HepG2 (cell line): ENCODE measurements at regions not wholly inside any gene's neighbourhood (a gene's known extent, or its start where the extent isn't known, plus 50 kb on each side); places are given as distances from the start of the nearest gene placed in this dataset.

Experiments used
- ATAC-seq: fragments of 200-7000 bp; cut with Tn5 transposase; 3 replicates; pipeline ENCODE4 v1.9.1; 2020; ENCODE audit warnings: mild to moderate bottlenecking, moderate library complexity
- BruUV-seq: library from RNA; stranded (reverse); fragments of 400-500 nt; replicated peaks from 2 replicates; lab custom pipeline; 2021; lab: Mats Ljungman, UMichigan
- CTCF ChIA-PET: fragments of 300-600 bp; formaldehyde crosslinking; extraction: SDS; loops from one replicate; lab custom pipeline; 2021; ENCODE audit warnings: low total read pairs, inconsistent platforms, low intra/inter-chr PET ratio; lab: Yijun Ruan, JAX
- POLR2A ChIA-PET: fragments of 350-600 bp; sonication (Branson Sonifier 250); formaldehyde crosslinking; loops from one replicate; lab custom pipeline; 2020; ENCODE audit warnings: antibody characterized with exemption, inconsistent platforms; lab: Yijun Ruan, JAX
- DNase-seq: peaks from one replicate; pipeline ENCODE4 v3.0.0-alpha.2; 2015; ENCODE audit warnings: low spot score
- FAIRE-seq: peaks from 3 replicates; lab custom pipeline; 2011; peaks lifted over from hg19 to GRCh38; lab: Jason Lieb, UNC
- H2AFZ ChIP-seq: one replicate; pipeline ENCODE4 v1.6.1; 2011; ENCODE audit warnings: low read length, inconsistent platforms
- H3K27ac ChIP-seq: fragments of 300-600 bp; 3 replicates; pipeline ENCODE4 v1.8.0; 2011; ENCODE audit warnings: mixed run types, mild to moderate bottlenecking, mixed read lengths, low read length, inconsistent platforms; ENCODE audit not compliant: insufficient read depth; ENCODE audit errors: extremely low read length
- H3K27me3 ChIP-seq, 2 experiments: fragments of 200-600 bp in 1 of 2; 2 replicates in 1 of 2; 3 replicates in 1 of 2; pipeline versions ENCODE4 v1.6.0 to v1.8.0; 2011; ENCODE audit warnings: low read length in 2 of 2, mild to moderate bottlenecking in 2 of 2, moderate library complexity in 2 of 2, inconsistent platforms in 1 of 2; ENCODE audit not compliant: insufficient read depth in 2 of 2, control insufficient read depth in 1 of 2
- H3K36me3 ChIP-seq, 2 experiments: fragments of 200-600 bp in 1 of 2; replicated peaks in 1 of 2; 2 replicates in 1 of 2; 3 replicates in 1 of 2; pipeline versions ENCODE4 v1.5.1 to v1.8.0; 2011; ENCODE audit warnings: low read length in 2 of 2, inconsistent platforms in 1 of 2; ENCODE audit not compliant: insufficient read depth in 2 of 2, control insufficient read depth in 1 of 2
- H3K4me1 ChIP-seq: 2 replicates; pipeline ENCODE4 v1.5.1; 2012; ENCODE audit warnings: low read length, inconsistent platforms; ENCODE audit not compliant: insufficient read depth
- H3K4me2 ChIP-seq: 2 replicates; pipeline ENCODE4 v1.6.0; 2011; ENCODE audit warnings: low read depth, low read length, inconsistent platforms
- H3K4me3 ChIP-seq, 3 experiments: fragments of 200-600 bp in 1 of 3; sonication (generic), shearing (Covaris generic) in 1 of 3; replicated peaks in 1 of 3; 2 replicates each; pipeline ENCODE4 v1.5.1; 2011 to 2016; ENCODE audit warnings: low read length in 3 of 3, inconsistent platforms in 2 of 3, low read depth in 2 of 3, mild to moderate bottlenecking in 2 of 3, control low read depth in 1 of 3, mixed read lengths in 1 of 3; ENCODE audit not compliant: insufficient read depth in 1 of 3
- H3K79me2 ChIP-seq: one replicate; pipeline ENCODE4 v1.6.1; 2011; ENCODE audit warnings: low read length, inconsistent platforms; ENCODE audit not compliant: insufficient read depth
- H3K9ac ChIP-seq: 2 replicates; pipeline ENCODE4 v1.6.0; 2011; ENCODE audit warnings: mild to moderate bottlenecking, low read depth, low read length, inconsistent platforms; ENCODE audit not compliant: insufficient read depth
- H3K9me3 ChIP-seq: 2 replicates; pipeline ENCODE4 v1.5.1; 2012; ENCODE audit warnings: mild to moderate bottlenecking, low read length
- H4K20me1 ChIP-seq: 2 replicates; pipeline ENCODE4 v1.6.0; 2011; ENCODE audit warnings: inconsistent platforms, mild to moderate bottlenecking, low read length, moderate library complexity; ENCODE audit not compliant: insufficient read depth
- ATF7 ChIP-seq, 2 experiments: fragments of 450-650 bp in 1 of 2; sonication (generic) in 1 of 2; formaldehyde crosslinking in 1 of 2; IDR thresholded peaks; 2 replicates each; pipeline versions ENCODE4 v1.4.0 to v1.6.1; 2016 to 2020; ENCODE audit warnings: antibody characterized with exemption in 1 of 2, mild to moderate bottlenecking in 1 of 2, missing genetic modification reagents in 1 of 2
- HOXD1 ChIP-seq: sonication (generic); formaldehyde crosslinking; IDR thresholded peaks from 2 replicates; pipeline ENCODE4 v1.5.0; 2020; ENCODE audit warnings: missing genetic modification reagents
- IRX3 ChIP-seq: sonication (generic); formaldehyde crosslinking; IDR thresholded peaks from 2 replicates; pipeline ENCODE4 v1.8.1; 2023; ENCODE audit warnings: mild to moderate bottlenecking, low read depth, missing genetic modification reagents, borderline replicate concordance
- ZNF20 ChIP-seq: sonication (generic); formaldehyde crosslinking; IDR thresholded peaks from 2 replicates; pipeline ENCODE4 v1.4.0; 2020; ENCODE audit warnings: mild to moderate bottlenecking, moderate library complexity, missing genetic modification reagents
- ZNF512 ChIP-seq: sonication (generic); formaldehyde crosslinking; IDR thresholded peaks from 2 replicates; pipeline ENCODE4 v1.4.0; 2020; ENCODE audit warnings: mild to moderate bottlenecking, missing genetic modification reagents
- WGBS: methylation state at CpG from one replicate; pipeline ENCODE4 v1.1.6; 2017; ENCODE audit warnings: low lambda C conversion rate; 5-methylcytosine and 5-hydroxymethylcytosine counted together
- in situ Hi-C: cut with HindIII; loops from 2 replicates; pipeline ENCODE4 v1.10.0; 2017; ENCODE audit warnings: low pct_unique_long_range_greater_than_20kb; ENCODE audit not compliant: extremely low pct_ligation_motif_present
- intact Hi-C: fragments of 100-400 bp; cut with micrococcal nuclease; formaldehyde crosslinking; loops from one replicate; pipeline ENCODE4 v1.10.0; 2022; ENCODE audit not compliant: unreplicated experiment
- TF ChIP-seq, protein P1 (sequence below), 2 experiments: fragments of 450-650 bp in 1 of 2; sonication (generic) in 1 of 2; formaldehyde crosslinking in 1 of 2; IDR thresholded peaks; 2 replicates each; pipeline versions ENCODE4 v1.6.1 to v1.8.0; 2016 to 2022; ENCODE audit warnings: antibody characterized with exemption in 1 of 2, mild to moderate bottlenecking in 1 of 2, missing genetic modification reagents in 1 of 2

DNA sequence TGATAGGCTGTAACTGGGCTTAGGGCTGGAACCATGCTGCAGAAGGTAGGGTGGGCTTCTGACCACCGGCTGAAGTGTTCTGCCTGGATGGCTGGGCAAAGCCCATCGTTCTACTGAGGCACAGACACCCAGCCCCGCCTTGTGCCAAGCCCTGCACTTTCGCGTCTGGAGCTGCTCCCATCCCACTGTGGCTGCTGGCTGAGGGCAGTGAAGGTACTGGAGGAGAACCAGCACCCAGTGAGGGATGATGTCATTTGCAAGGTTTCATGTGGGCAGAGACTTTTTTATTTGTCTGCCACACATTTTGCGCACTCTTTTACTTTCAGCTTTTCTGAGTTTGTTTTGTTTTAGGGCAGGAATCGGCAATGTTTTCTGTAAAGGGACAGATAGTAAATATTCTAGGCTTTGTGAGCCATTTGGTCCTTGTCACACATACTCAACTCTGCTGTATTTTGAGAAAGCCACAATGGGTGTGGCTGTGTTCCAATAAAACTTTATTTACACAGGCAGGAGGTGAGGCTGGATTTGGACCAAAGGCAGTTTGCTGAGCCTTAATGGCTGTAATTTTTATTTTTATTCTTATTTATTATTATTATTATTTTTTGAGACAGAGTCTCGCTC, 85.6 kb downstream of the ASB1 start:
- Histone ChIP-seq H3K79me2 (no peaks in the 10 kb centered on the region), H2AFZ (no peak overlapping the region), H3K36me3 (no peaks in the 10 kb centered on the region), H4K20me1 (no peaks in the 10 kb centered on the region), H3K4me1 (peaks cover 34% of the 10 kb centered on the region), H3K4me2 (no peak overlapping the region), H3K27ac (no peak overlapping the region), H3K4me3 (no peak overlapping the region), H3K9me3 (peaks cover 6% of the 10 kb centered on the region; the same call in 1 of the 2 replicates), H3K9ac (no peak overlapping the region), H3K27me3 (no peaks in the 10 kb centered on the region)
- 81% methylated on average over 8 of the region's 8 CpGs for WGBS
- in situ Hi-C loops (no loop called here), intact Hi-C loops (no loop called here)
- CTCF ChIA-PET = interaction anchor here (0.8 to 2.3 kb wide), 4 partner anchors 17 to 142 kb away, joined by 3 to 9 read pairs (median 6); no protein-coding TSS in a partner anchor
- no TSS peak for BruUV-seq
- ATAC-seq (no peak), FAIRE-seq (no peak), DNase-seq (no peak)
- POLR2A ChIA-PET = no interaction called here
- TF ChIP-seq HOXD1 = no peak
- TF ChIP-seq, protein P1, sequence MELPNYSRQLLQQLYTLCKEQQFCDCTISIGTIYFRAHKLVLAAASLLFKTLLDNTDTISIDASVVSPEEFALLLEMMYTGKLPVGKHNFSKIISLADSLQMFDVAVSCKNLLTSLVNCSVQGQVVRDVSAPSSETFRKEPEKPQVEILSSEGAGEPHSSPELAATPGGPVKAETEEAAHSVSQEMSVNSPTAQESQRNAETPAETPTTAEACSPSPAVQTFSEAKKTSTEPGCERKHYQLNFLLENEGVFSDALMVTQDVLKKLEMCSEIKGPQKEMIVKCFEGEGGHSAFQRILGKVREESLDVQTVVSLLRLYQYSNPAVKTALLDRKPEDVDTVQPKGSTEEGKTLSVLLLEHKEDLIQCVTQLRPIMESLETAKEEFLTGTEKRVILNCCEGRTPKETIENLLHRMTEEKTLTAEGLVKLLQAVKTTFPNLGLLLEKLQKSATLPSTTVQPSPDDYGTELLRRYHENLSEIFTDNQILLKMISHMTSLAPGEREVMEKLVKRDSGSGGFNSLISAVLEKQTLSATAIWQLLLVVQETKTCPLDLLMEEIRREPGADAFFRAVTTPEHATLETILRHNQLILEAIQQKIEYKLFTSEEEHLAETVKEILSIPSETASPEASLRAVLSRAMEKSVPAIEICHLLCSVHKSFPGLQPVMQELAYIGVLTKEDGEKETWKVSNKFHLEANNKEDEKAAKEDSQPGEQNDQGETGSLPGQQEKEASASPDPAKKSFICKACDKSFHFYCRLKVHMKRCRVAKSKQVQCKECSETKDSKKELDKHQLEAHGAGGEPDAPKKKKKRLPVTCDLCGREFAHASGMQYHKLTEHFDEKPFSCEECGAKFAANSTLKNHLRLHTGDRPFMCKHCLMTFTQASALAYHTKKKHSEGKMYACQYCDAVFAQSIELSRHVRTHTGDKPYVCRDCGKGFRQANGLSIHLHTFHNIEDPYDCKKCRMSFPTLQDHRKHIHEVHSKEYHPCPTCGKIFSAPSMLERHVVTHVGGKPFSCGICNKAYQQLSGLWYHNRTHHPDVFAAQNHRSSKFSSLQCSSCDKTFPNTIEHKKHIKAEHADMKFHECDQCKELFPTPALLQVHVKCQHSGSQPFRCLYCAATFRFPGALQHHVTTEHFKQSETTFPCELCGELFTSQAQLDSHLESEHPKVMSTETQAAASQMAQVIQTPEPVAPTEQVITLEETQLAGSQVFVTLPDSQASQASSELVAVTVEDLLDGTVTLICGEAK (IDR thresholded peaks at IDR 0.05) = no peak
- TF ChIP-seq, protein P1 (CRISPR knock-in tag; IDR thresholded peaks at IDR 0.05) = 0 out of 2 replicates have a peak, but pooled peaks have one; percentile 45
- peak; percentile 72 for TF ChIP-seq ATF7 (IDR thresholded peaks at IDR 0.05)
- no peak for TF ChIP-seq ATF7 (CRISPR knock-in tag; IDR thresholded peaks at IDR 0.05)
- no peak for TF ChIP-seq IRX3 (CRISPR knock-in tag)
- TF ChIP-seq ZNF512 (CRISPR knock-in tag) = no peak
- TF ChIP-seq ZNF20 (CRISPR knock-in tag) = no peak
